ENCODE measurements at regions not wholly inside any gene's neighbourhood (a gene's known extent, or its start where the extent isn't known, plus 50 kb on each side); places are given as distances from the start of the nearest gene placed in this dataset.

GRCh38 chr2:75792146-75792545 is 81.4 kb upstream of the GCFC2 start (continued):
- TF ChIP-seq PRDM10 (tag by site-specific recombination; IDR thresholded peaks at IDR 0.05) (no peak), ATF2 (tag by site-specific recombination; IDR thresholded peaks at IDR 0.05; ENCODE audit: low read depth) (no peak), ZNF394 (tag by site-specific recombination; IDR thresholded peaks at IDR 0.05; ENCODE audit: borderline replicate concordance) (no peak), HOXA7 (CRISPR knock-in tag; IDR thresholded peaks at IDR 0.05; ENCODE audit: borderline replicate concordance) (no peak), SALL2 (tag by site-specific recombination; IDR thresholded peaks at IDR 0.05; ENCODE audit: borderline replicate concordance) (no peak), ZBTB21 (tag by site-specific recombination; IDR thresholded peaks at IDR 0.05) (no peak), ZNF324 (tag by site-specific recombination; IDR thresholded peaks at IDR 0.05) (no peak), PATZ1 (tag by site-specific recombination; IDR thresholded peaks at IDR 0.05) (no peak), ZNF596 (tag by site-specific recombination; IDR thresholded peaks at IDR 0.05) (no peak)

GRCh38 chr2:75790814-75791467 is 80.2 kb upstream of the GCFC2 start:
- H3K9me3 ChIP-seq (ENCODE audit: control insufficient read depth, insufficient read depth, low read depth, low read length), result no peaks in the 10 kb centered on the region
- no peaks in the 10 kb centered on the region for H3K36me3 ChIP-seq (ENCODE audit: control insufficient read depth in 2 of 2, insufficient read depth in 1 of 2, low read length in 2 of 2)
- H3K4me1 ChIP-seq (ENCODE audit: control insufficient read depth, insufficient read depth, low read length), result no peaks in the 10 kb centered on the region
- ChIA-PET CTCF (interaction anchor here (2.6 kb wide), 1 partner anchor 809 kb away, joined by 9 read pairs; no protein-coding TSS in a partner anchor), POLR2A (no interaction called here)
- H3K4me3 ChIP-seq (ENCODE audit: low read depth, low read length), result no peak overlapping the region
- TF ChIP-seq ZNF580 (tag by site-specific recombination; IDR thresholded peaks at IDR 0.05) (no peak), PRDM10 (tag by site-specific recombination; IDR thresholded peaks at IDR 0.05) (no peak), SP7 (tag by site-specific recombination; IDR thresholded peaks at IDR 0.05) (no peak), SALL2 (tag by site-specific recombination; IDR thresholded peaks at IDR 0.05; ENCODE audit: borderline replicate concordance) (no peak), RBAK (tag by site-specific recombination; IDR thresholded peaks at IDR 0.05) (no peak), KLF10 (tag by site-specific recombination; IDR thresholded peaks at IDR 0.05) (no peak), ZNF670 (tag by site-specific recombination; IDR thresholded peaks at IDR 0.05; ENCODE audit: low read depth) (no peak)
- no peak overlapping the region for H3K27ac ChIP-seq (ENCODE audit: extremely low read depth, low read depth, low read length)

Measured in HEK293 (cell line).